22Rv1 (cell line): ENCODE measurements at regions not wholly inside any gene's neighbourhood (a gene's known extent, or its start where the extent isn't known, plus 50 kb on each side); places are given as distances from the start of the nearest gene placed in this dataset.

Source experiments
- H3K27ac ChIP-seq: fragments of 450-650 bp; 2 replicates; pipeline ENCODE4 v1.5.1; 2017
- CTCF ChIP-seq: fragments of 450-650 bp; IDR thresholded peaks from 2 replicates; pipeline ENCODE4 v1.5.1; 2017; ENCODE audit warnings: mild to moderate bottlenecking
- ZFX ChIP-seq: fragments of 450-650 bp; IDR thresholded peaks from 2 replicates; pipeline ENCODE4 v1.6.1; 2017; ENCODE audit warnings: antibody characterized with exemption, borderline replicate concordance

GRCh38 chr4:13989501-13989900 is 362.0 kb upstream of the BOD1L1 start:
- TF ChIP-seq ZFX (no peak), CTCF (no peak)
- H3K27ac ChIP-seq, result no peak overlapping the region

DNA sequence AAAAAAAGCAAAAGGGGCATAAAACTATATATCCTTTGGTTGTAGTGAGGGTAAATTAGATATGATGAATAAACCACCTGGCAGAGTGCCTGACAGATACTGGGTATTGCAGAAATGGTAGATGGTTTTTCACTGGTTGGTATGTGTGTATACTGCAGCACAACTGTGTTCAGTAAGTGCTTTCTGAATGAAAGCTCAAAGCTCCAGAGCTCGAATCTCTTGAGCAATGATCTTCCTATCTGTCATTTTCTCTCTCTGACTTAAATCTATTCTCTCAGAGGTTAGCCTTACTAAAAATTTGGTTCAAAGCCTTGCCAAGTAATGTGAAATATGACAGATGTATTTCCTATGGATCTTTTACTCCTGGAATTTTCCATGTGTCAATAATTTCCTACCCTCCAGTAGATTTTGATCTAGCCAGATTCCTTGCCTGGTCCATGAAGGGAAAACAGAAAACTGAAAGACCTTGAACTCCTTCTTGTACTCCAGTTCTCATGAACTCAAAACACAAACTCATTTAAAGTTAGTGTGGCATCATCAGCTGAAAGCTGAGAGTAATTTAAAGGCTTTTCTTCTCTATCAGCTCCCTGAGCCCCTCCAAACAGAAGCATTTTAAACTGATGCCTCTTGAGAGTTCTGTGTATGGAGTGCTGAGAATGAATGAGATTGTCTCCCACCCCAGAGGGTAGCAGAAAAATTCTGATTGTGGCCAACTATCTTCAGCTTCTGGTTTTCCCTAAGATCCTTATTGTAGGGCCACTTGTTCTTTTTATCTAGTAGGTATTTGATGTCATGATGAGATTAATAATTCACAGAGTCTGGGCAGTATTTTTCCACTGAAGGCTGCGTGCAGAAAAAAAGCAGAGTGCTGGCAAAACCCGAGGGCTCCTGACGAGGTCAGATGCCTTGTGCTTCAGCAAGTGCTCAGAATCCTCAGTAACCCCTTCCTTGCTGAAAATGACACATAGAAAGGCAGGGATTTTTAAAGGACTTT is 363.4 kb upstream of the BOD1L1 start:
- no peak for TF ChIP-seq ZFX
- TF ChIP-seq CTCF, result no peak
- no peak overlapping the region for H3K27ac ChIP-seq

- H3K27ac ChIP-seq, result no peak overlapping the region
- TF ChIP-seq ZFX (no peak), CTCF (no peak)
These were observed 364.5 kb upstream of the BOD1L1 start for GRCh38 chr4:13992041-13992440.

DNA sequence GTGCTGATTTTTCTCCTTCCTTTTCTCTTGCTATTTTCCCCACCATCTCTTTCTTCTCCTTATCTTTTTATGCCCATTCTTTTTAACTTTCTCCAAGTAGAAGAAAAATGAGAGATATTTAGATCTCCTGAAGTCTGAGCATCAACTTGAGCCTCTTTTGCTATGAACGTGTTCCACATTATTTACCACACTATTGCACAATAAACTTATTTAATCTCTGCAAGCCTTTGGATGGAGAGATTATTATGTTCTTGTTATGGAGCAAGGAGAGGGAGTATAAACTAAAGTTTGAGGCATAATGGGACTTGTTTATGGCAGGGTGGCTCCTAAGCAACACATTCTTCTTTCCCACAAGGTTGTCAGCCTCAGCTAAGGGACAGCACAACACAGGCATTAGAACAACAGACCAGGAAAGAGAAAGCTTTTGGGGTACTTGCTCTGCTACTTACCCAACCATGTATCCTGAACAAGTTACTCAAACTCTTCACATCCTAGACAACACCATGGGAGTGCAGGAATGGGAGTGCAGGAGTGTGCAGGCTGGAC is 365.5 kb upstream of the BOD1L1 start:
- no peak overlapping the region for H3K27ac ChIP-seq
- TF ChIP-seq CTCF (no peak), ZFX (no peak)

DNA sequence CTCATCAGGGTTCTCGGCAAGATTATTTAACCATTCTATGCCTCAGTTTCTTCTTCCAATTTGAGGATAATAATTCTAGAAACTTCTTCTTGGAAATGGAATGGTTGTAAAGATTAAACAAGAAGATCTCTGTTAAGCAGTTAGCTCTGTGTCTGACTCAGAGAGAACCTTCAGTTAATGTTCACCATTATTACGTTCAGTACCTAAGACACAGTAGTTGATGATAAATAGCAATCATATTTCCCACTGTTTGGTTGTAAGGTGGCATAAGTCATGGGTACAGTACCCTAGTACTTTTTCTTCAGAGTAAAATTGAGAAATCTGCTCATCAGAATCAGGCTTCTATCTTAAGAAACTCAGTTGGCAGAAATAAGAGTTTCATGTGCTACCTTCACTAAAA is 366.5 kb upstream of the BOD1L1 start:
- no peak for TF ChIP-seq ZFX
- TF ChIP-seq CTCF, result no peak
- no peak overlapping the region for H3K27ac ChIP-seq

DNA sequence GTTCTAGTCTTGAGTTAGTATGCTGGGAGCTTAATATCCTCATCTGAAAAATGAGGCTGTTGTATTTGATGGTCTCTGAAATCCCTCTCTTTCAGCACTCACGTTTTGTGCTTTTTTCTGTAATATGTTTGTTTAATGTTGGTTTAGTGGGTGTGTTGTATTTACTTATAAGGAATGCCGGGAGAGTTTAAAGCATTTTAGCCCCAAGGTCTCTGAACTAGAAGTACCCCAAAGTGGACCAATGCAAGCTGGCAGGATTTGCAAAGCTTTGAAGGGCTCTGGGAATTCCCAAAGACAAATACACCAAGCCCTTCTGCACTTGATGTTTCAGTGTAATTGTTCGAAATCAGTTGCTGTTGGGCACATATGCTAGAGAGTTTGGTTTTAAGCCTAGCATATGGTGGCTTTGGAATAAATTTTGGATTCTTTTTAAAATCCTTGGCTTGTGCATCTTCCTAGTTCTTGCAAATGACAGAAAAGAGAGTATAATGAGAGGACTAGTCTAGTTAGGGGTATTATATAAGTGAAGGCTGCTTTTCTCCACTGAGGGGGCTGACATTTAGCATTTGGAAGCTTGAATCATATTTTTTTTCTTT is 371.4 kb upstream of the BOD1L1 start:
- H3K27ac ChIP-seq, result no peak overlapping the region
- TF ChIP-seq ZFX (no peak), CTCF (no peak)
